NCI-H524 (cell line): ENCODE measurements at regions not wholly inside any gene's neighbourhood (a gene's known extent, or its start where the extent isn't known, plus 50 kb on each side); places are given as distances from the start of the nearest gene placed in this dataset.
A peak's percentile ranks its signal among the peaks of the same experiment; 100 is the strongest.
"Not testable (repeated sequence)": the region's sequence is repeated elsewhere in the genome, so short reads cannot be mapped to it uniquely, and the experiment has no call there.

ENCODE experiments used
- DNase-seq, 2 experiments: peaks; one replicate each; lab custom pipeline; 2025; lab: John Stamatoyannopoulos, UW

DNA sequence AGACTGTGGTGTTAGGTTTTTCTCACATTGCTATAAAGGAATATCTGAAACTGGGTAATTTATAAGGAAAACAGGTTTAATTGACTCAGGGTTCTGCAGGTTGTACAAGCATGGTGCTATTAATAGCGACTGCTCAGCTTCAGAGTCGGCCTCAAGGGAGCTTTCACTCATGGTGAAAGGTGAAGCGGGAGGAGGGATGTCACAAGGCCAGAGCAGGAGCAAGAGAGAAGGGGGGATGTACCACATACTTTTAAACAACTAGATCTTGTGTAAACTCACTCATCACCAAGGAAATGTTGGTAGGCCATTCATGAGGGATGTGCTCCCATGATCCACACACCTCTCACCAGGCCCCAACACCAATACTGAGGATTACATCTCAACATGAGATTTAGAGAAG, 313.2 kb downstream of the UBE2NL start:
- not testable (repeated sequence) for DNase-seq

DNA sequence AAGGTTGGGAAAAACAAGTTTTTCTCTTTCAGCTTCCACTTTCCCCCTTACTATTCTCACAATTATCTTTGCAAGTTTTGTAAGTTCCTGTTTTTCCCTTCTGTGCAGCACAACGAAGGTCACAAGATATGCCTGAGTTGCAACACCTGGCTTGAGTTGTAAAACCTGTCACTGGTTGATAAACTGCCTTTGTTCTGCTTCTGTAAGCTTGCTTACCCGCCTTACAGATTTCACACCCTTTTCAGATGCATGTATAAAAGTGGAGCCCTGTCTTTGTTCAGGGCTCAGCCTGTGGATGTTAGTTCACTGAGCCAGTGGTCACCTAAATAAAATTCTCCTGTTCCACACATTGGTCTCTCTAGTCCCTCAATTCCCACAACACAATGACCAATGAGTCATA, 318.9 kb downstream of the UBE2NL start:
- DNase-seq, result not testable (repeated sequence)

DNA sequence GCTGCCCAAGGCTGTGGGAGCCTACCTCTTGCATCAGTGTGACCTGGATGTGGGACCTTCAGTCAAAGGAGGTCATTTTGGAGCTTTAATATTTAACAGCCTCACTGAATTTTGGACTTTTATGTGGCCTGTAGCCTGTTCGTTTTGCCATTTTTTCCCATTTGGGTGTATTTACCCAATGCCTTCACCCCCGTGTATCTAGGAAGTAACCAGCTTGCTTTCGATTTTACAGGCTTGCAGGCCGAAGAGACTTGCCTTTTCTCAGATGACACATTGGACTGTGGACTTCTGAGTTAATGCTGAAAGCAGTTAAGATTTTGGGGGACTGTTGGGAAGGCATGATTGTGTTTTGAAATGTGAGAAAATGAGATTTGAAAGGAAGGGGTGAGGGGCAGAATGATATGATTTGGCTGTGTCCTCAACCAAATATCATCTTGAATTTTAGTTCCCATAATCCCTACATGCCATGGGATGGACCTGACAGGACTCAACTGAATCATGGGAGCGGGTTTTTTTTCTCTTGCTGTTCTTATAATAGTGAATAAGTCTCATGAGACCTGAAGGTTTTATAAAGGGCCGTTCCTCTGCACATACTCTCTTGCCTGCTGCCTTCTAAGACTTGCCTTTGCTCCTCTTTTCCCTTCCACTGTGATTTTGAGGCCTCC, 324.6 kb downstream of the UBE2NL start:
- not testable (repeated sequence) for DNase-seq

DNA sequence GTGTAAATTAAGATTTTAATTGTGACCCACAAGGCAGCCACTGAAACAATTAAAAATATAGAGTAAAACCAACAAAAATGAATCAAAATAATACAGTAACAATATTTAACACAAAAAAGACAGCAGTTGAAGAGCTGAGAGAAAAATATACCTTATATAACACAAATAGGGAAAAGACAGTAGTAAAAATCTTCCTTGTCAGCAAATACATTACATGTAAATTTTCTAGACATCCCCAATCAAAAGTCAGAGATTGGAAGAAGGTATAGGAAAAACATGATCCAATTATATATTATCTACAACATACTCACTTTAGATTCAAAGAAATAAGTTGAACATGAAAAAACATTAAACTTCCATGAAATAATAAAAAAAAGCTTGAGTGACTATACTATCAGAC, 330.8 kb downstream of the UBE2NL start:
- DNase-seq, result no peak

DNA sequence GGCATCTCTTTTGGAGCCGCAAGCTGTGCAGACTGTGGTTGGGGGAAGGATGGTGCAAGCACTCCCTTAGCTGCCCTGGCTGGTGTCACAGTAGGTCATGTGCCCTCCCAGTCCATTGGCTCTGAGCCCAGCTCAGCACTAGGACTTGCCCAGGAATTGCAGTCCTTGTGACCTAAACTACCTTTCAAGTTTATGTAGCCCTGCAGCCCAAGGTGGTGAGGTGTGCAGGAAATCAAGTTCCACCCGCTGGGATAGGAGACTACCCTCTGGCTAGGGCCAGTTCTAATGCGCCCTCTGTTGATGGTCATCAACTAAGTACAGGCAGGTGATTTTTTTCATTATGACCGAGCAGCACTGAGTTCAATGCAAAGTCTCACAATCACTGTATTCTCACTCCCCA, 335.2 kb downstream of the UBE2NL start:
- DNase-seq, result no peak

DNA sequence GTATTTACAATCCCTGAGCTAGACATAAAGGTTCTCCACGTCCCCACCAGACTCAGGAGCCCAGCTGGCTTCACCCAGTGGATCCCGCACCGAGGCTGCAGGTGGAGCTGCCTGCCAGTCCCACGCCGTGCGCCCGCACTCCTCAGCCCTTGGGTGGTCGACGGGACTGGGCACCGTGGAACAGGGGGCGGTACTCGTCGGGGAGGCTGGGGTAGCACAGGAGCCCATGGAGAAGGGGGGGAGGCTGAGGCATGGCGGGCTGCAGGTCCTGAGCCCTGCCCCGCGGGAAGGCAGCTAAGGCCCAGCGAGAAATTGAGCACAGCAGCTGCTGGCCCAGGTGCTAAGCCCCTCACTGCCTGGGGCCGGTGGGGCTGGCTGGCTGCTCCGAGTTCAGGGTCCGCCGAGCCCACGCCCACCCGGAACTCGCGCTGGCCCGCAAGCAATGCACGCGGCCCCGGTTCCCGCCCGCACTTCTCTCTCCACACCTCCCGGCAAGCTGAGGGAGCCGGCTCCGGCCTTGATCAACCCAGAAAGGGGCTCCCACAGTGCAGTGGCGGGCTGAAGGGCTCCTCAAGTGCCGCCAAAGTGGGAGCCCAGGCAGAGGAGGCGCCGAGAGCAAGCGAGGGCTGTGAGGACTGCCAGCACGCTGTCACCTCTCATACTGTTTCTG, 347.4 kb downstream of the UBE2NL start:
- DNase-seq, result not testable (repeated sequence)

DNA sequence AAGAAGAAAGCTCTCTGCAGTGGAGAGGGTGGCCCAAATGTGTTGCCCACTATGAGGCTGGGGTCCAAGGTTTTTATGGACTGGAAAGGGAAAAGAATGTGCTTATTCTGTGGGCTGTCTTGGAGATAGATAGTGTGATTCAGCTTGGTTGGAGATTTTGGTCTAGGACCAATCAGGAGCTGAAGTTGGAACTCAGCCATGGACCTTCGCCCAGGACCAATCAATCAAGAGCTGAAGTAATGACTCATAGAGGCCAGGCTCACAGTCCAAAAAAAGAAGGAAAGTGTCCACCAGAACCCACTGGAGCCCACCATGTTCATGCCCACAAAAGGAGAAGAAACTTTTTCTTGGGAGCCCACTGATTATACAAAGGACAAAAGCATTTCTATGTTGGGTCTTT, 369.5 kb downstream of the UBE2NL start:
- DNase-seq, result no peak

DNA sequence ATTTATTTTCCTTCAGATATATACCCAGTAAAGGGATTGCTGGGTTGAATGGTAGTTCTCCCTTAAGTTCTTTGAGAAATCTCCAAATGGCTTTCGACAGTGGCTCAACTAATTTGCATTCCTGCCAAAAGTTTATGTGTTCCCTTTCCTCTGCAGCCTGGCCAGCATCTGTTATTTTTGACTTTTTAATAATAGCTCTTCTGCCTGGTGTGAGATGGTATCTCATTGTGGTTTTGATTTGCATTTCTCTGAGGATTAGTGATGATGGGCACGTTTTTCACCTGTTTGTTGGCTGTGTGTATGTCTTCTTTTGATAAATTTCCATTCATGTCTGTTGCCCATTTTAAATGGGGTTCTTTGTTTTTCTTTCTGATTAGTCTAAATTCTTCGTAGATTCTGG, 375.2 kb downstream of the UBE2NL start:
- peak in 1 of 2 experiments; percentile 24 for DNase-seq

DNA sequence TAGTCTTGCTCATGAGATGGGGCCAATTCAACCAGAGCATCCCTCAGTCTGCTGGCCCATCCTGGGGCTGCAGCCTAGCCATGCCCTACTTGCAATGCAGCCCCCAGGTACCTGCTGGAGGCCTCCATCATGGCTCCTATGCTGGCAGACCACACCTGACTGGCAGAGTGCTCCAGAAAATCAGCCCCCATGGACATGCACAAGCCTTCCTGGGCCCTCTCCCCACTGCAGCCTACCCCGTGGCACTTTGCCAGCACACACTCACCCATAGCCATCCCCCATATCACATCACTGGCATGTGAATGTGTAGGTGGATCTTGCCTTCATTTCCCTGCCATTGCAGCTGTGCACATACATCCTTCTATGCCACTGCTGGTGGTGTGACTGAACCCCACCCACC, 381.8 kb downstream of the UBE2NL start:
- no peak for DNase-seq

DNA sequence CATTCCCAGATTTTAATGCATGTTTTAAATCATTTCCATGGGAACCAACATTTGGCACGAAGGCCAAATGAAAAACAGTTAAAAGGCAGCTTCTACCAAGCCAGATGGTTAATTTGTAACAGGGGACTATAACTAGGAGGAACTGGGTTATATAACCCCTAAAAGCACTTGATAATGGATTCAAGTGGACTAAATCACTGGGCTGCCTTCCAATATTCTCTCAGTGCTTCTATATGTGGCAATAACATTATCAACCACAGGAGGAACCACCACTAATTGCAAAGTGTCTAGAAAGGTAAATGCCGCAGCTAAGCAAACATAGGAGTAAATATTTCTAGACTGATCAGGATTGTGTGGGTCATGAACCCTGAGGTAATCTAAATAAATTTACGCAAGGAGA, 391.5 kb downstream of the UBE2NL start:
- peak; percentile 82 to 95 for DNase-seq

DNA sequence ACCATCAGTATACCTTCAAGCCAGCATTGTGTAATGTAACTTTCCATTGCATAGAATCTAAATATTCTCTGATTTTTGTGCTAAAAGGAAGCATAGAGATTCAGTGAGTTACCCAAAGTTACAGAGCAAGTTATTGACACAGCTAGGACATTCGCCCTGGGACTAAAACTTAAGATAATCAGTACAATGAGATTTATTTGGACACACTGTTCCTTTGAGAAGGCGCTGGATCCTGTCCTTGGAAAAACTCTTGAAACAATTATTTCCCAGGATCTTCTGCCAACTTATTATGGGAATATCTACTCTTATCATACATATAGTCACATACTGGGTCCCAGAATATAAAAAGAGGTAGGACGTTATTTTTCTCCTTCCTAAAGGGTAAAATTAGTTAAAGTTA, 392.0 kb downstream of the UBE2NL start:
- DNase-seq, result peak in 1 of 2 experiments; percentile 11

DNA sequence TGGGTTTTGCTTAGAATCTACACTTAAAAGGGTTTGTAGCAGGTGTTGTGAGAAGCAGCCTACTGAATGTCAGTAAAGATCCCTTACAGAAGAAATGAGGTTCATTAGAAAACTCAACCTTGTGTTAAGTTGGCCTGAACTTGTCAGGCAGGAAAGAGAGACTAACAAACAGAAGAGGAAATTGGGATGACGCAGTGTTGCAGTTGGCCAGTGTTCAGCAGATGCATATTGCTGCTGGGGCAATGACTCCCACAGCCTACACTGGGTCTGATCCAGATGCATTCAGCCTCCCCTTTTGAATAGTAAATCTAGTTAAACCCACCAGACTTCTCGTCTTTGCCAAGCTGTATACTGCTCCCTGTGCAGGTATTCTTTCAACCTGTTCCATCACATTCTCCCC, 409.4 kb downstream of the UBE2NL start:
- DNase-seq, result no peak

DNA sequence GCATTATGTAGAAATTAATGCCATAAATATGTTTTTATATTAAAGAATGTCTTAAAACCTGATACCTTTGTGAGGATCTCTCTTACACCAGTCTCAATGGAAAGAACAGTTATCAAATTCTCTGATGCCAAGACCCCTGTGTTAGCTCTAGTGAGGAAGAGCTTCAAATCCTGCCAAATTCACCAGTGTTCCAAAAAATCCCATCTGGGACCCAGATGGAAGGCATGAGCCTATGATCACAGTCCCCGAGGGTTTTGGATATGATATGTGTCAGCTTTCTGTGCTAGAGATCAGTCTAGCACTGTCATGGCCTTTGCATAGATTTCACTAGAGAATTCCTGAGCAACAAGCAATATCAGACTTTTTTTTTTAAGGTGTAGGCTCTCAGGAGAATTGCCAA, 412.1 kb downstream of the UBE2NL start:
- DNase-seq, result no peak

DNA sequence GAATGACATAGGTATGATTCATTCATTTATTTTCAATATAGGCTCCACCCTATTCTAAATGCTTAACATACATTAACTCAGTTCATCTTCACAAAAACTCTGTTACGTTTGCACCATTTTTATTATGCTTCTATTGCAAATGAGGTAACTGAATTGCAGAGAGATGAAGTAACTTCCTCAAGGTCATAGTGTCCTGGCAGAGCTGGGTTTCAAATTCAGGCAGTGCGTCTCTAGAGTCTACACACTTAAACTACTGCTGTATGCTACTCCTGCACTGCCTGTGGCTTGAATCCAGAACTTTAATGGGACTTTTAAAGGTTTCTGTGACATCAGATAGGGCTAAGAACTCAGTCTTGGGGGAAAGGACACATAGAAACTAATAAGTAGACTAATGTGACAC, 413.4 kb downstream of the UBE2NL start:
- no peak for DNase-seq

DNA sequence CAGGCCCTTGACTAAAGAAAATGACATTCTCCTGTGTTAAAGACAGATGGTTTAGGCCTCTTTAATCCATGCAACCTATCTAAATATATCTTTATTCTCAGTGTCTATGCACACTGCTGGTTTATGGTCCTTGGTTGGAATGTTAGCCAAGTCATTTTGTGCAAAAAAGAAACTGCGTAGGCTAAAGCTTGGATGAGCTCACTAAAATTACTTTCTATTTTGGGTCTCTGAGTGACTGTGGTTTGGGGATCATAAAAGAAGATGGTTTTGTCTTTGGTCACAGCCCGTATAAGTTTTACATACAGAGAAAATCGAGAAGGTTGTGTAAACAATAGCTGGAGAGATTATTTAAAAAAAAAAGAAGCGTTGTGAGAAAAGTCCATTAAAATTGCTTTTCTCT, 443.6 kb downstream of the UBE2NL start:
- peak in 1 of 2 experiments; percentile 15 for DNase-seq

DNA sequence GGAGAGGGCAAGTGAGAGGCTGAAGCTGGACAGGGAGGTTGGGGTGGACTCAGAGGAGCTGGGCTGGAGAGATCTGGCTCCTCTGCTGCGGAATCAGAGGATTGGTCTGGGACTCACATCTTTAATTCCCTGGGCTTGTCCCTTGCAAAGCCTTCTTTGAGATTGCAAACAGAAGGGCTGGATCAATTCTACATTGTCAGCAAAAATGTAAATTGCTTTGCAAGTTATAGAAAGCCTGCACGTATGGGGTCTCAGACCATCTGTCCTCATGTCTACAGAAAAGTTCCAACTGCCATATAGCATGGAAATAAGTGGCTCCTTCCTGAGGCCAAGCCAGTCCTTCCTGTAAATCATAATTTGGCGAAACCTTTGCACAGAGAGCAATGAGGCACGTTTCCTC, 449.6 kb downstream of the UBE2NL start:
- DNase-seq, result no peak

DNA sequence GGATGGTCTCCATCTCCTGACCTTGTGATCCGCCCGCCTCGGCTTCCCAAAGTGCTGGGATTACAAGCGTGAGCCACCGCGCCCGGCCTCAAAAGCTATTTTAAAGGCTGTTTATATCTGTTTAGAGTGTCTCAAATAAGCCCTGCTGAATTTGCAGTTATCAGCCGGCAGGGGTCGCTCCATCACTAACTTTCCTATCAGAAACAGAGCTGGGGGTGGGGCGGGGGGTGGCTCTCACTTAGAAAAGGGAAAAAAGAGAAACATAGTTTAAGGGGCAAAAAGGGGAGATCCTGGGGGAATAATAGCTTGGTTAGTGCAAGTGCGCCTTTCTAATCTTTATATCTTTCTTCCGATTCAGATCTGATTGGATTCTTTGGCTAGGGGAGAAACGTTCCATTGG, 450.7 kb downstream of the UBE2NL start:
- no peak for DNase-seq

DNA sequence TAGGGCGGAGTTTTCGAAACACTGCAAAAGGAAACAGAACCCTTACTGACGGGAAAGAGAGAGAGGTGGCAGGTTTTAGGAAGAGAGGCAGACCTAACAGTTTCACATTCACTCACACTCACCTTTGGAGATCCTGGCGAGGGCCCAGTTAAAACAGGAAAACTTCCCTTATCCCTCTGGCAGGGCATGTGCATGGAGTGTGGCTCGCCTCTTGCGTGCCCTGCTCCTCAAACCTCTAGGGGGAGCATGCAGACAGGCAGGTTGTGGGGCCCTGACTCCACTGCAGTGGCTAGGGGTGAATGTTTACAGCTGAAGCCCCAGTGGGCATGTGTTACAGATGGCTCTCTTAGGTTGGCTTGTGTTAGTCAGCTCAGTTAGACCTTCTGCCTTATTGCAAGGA, 451.5 kb downstream of the UBE2NL start:
- peak in 1 of 2 experiments; percentile 19 for DNase-seq

DNA sequence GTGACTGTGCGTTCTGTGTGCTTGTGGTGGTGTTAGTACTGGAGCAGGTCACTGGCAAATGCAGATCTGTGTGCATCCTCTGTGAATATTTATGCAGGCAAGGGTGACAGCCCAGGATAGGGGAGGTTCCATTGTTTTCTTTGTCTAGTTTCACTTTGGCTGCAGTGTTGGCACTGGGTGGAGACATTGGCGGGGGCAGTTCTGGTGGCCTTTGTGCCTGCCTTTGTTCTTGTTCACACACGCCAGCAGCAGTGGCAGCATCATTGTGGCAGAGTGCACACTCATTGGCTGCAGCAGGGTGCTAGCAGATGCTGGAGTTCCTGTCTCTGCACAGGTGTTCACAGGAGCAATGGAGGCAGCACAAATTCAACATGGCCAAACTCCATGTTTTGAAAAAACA, 495.3 kb downstream of the UBE2NL start:
- DNase-seq, result no peak

DNA sequence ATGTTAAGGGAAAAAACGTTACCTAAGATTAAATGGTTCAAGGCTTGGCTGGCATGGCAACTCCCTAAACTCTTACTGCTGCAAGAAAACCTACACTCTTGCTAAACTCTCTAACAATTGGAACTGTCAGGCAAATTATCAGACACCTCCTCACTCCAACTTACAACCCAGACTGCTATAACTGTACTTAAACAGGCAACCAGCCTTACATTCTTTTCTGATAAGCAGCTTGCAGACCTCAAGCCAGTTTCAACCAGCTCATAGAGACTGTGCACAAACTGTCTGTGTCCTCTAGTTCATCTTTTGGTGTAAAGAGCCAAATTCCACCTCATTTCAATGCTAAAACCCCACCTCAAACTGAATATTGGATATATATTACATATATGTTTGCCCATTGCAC, 504.9 kb downstream of the UBE2NL start:
- DNase-seq, result no peak
